ENCODE measurements at regions not wholly inside any gene's neighbourhood (a gene's known extent, or its start where the extent isn't known, plus 50 kb on each side); places are given as distances from the start of the nearest gene placed in this dataset.

GRCh38 chr13:50682002-50682401 lies 161.5 kb downstream of the DLEU7 start:
- no peak for DNase-seq

GRCh38 chr13:50682966-50683365 lies 160.5 kb downstream of the DLEU7 start:
- DNase-seq, result no peak

- no peak for DNase-seq
Observed at GRCh38 chr13:50684366-50684765, 159.1 kb downstream of the DLEU7 start.

DNA sequence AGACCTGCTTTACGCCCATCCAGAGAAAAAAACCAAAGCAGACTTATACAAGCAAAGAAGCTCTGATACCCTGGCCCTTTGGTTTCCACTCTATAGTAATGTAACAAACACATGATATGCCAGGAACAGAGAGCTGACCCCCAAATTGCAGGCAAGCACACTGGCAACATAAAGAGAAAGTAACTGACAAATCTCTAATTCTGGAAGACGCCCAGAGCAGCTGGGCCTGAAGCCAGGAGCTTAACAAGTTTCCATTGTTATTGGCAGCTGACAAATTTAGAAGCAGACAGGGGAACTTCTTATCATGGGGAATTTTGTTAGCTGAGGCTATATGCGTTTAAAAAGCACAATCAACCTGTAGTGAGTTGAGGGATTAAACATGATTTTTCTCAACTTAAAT lies 158.0 kb downstream of the DLEU7 start:
- no peak for DNase-seq

DNA sequence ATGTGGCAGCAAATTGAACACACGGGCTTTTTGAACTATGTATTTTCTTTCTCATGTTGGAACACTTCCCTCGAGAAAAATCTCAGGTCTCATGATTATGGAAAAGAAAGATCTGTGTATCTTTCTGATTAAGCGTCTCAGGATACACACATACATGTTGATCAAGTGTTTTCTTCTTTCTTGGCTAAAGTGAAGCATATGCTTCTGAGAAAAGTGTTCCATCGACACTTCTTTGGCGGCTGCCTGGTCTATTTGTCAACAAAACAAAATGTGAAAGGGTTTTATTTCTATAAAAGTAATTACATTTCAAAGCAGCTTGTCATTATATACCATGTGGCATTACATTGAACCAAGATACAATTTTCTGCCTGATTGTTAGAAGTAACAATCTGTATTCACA lies 157.5 kb downstream of the DLEU7 start:
- no peak for DNase-seq

DNA sequence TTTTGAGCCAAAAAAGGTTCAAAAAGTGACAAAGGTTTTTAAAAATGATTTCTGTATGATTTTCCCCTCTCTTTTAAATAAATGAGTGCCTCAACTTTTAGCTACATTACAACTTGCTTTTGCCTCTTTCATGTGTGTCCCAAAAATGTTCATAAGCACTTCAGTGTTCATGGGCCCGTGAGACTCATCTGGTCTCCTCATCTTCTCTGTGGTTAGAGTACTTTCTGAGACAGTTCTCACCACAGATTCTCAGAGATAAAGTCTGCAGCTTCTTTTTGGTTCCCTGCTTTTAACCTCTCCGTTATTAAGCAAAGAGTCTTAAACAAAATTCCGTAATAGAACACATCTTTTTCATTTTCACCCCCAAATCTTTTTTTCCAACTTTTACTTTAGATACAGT lies 156.9 kb downstream of the DLEU7 start:
- DNase-seq, result no peak

DNA sequence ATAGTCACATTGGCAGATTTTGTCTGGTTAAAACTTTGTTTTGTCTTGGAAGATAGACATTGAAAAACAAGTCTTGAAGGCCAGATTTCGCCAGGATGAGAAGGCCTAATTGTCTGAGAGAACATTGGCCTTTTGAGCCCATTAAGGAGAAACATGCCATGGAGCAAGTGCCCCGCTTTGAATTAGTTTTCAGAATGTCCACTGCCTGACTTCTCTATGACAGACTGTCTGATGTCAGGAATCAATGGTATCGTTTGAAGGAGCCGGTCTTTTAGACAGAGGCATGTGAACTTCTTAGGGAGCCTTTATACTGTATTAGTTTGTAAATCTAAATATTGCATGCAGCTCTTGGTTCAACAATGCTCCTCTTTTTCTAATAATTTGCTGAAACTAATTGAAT lies 155.9 kb downstream of the DLEU7 start:
- DNase-seq, result no peak

DNA sequence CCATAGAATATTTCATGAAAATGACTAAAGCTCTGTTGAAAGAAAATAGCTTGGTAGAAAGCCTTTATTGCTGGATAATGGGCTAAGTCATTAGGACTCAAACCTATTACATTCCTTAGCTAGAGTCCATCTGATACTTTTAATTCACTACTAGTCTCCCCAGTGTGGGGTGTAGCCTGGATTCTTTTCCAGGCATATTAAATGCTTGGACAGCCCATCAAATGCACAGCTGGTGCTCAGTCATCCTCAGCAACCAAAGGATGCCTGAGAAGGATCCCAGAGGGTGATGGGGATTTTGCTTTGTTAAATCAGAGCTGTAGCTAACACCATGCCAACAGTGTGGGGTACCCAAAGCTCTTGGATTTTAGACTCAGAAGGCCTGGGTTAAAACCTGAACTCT lies 153.5 kb downstream of the DLEU7 start:
- no peak for DNase-seq

DNA sequence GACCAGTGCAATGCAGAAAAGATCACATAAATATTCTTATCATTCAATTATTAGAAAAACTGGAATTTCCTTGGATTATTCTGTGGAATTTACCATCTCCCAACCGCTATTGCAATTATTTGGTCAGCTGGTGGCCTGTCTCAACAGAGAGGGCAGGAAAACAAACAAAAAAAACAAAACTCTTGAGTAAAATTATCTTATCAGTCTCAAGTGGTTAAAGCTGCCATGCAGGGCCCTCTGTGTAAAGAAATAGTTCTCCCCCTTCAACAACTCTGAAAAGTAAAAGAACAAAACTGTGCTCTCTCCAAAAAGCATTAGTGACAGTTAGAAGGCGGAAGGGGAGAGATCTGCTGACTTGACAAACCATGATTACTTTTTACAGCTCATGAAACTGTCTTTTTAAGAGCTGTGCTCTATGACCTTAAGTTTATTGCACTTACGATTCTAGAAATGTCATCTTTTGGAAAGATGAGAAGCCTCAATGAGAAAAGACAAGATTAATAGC lies 152.3 kb downstream of the DLEU7 start:
- DNase-seq, result no peak

GRCh38 chr13:50691681-50692263 lies 151.7 kb downstream of the DLEU7 start:
- no peak for DNase-seq

GRCh38 chr13:50692396-50692915 lies 151.0 kb downstream of the DLEU7 start:
- DNase-seq, result no peak

GRCh38 chr13:50693727-50694126 lies 149.8 kb downstream of the DLEU7 start:
- DNase-seq, result no peak

DNA sequence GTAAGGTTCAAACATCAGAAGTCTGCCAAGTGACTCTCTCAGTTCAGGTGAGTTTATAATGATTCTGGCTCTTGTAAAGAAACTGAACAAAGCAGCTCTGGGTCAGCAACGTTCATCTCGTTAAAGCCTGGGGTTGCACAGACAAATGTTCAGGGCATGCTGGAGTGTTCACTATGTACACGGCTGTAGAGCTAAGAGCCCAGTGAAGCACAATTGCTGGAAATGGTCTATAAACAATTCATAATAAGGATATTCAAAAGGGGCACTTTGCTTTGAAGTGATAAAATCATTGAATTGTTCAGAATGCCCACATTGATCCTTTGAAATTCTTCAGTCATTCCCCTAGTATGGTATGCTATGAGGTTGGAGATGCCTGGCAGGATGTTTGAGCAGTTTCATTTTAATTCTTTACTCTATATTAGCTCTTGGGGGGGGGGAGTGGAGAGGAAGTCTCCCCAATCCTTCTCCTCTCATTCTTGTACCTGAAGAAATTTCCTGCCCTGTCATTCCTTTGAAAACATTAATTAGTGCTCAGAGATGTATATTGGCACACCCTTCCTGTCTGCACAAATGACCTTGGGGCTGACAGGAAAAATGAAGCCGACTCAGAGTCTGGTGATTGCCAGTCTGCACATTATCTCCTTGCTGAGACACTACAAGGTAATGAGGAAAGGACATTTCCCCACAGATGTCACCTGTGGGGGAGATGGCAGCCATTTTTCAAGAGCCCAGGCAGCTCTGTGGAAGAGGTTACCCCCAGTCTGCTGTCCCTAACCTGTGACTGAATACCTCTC lies 145.5 kb downstream of the DLEU7 start:
- DNase-seq, result no peak

GRCh38 chr13:50699874-50700663 lies 143.4 kb downstream of the DLEU7 start:
- DNase-seq, result no peak

DNA sequence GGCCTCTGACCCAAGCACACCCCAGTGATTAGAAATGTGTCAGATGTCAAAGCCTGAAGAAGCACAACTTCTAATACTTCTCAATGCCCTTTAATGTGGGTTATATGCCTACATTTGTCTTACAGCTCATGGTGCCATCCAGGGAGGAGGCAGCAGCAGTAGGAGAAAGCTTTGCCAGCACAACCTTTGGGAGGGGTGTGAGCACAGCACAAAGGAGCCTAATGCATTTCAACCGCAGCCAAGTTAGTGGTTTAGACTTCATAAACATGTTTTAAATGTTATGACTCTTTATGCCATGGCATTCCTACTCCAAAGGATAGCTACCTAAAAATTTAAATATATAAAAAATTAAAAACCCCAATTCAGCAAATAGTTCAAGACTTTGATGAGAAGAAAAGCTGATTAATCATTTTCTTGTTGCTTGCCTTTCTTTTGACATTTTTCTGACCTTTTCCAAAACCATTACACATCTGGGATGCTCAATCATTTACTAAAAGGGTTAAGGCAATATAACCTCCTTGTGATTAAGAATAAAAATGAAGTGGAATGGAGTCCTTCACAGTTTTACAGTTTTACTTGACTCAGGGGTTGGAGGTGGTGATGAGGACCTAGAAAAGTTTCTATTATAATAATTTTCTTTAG lies 142.7 kb downstream of the DLEU7 start:
- no peak for DNase-seq

- DNase-seq, result no peak
Observed at GRCh38 chr13:50701469-50701868, 142.0 kb downstream of the DLEU7 start.

DNA sequence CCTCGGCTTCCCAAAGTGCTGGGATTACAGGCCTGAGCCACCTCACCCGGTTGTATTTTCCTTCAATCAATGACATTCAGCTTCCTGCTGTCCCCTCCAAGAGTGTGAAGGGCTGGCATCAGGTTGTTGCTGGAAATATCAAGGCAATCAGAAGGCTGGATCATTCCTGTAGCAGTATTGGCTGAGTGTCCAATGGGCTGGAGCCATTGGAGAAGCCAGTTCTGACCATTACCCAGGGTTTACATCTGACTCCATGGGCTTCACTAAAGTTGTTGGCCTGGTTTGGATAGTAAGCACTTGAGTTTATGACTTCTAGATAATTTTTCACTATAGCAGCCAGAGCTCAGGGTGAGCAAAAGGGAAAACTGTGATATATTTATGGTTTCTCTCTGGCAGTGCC lies 137.0 kb downstream of the DLEU7 start:
- DNase-seq, result no peak

GRCh38 chr13:50707628-50708027 lies 135.9 kb downstream of the DLEU7 start:
- DNase-seq, result no peak

DNA sequence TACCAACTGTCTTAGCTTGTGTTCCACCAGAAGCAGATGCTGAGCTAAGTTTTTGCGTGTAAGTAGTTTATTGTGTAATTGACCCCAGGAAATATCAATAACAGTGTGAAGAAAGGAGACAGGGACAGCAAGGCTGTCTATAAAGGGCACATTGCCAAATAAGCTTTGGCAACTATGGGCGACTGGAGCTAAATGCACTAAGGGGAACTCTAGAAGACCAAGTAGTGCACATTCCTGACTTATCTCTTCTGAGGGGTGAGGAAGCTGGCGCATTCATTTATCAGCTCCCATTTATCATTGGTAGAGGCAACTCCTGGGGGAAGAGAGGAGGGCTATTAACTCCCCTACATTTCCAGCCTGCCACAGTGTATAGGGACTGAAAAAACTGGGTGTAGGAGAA lies 135.0 kb downstream of the DLEU7 start:
- no peak for DNase-seq

- DNase-seq, result no peak
Observed at GRCh38 chr13:50709058-50709457, 134.4 kb downstream of the DLEU7 start.

DNA sequence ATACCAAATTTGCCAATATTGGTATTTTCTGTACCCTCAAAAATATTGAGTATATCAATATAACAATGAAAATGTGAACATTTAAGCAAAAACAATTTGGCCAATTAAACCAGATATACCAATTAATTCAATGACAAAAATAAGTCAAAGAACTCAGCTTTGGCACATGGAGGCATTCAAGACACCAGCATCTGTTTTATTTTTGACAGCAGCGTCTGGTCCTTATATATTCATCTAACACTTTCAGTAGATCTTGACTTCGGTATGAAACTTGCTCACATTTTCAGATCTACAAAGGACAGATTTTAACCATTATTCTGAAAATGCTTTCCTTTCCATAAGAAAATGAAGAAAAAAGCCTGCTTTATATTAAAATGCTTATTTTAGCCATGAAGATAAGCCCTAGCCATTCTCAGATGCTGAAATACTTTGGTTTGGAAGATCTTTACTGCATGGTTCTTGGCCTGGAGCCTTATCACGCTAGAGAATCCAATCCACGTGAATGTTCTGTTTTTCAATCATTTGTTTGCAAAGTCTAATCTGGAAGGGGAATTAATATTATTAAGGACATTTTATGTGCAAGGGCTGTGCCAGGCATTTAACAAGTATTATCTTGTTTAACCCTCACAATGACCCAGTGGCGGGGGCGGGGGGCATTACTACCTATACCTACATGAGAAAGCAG lies 132.2 kb downstream of the DLEU7 start:
- DNase-seq, result no peak

DNA sequence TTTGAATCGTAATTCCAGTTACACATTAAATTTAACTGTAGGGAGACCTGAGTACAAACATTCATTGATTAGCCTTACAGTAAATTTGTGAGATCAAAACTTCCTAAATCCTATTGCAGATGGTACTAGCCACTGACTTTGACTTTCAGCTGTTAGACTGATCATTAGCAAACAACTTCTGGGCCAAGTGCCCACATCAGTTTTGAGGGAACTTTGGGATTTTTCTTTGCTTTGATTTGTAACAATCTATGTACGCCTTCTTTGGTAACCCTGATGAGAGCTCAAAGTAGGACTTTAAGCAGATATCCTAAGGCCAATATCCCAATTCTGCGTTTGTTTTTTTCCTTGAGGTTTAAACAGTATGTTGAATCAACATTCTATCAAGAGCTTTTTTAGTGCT lies 131.5 kb downstream of the DLEU7 start:
- no peak for DNase-seq
